ENCODE measurements at regions not wholly inside any gene's neighbourhood (a gene's known extent, or its start where the extent isn't known, plus 50 kb on each side); places are given as distances from the start of the nearest gene placed in this dataset.

DNA sequence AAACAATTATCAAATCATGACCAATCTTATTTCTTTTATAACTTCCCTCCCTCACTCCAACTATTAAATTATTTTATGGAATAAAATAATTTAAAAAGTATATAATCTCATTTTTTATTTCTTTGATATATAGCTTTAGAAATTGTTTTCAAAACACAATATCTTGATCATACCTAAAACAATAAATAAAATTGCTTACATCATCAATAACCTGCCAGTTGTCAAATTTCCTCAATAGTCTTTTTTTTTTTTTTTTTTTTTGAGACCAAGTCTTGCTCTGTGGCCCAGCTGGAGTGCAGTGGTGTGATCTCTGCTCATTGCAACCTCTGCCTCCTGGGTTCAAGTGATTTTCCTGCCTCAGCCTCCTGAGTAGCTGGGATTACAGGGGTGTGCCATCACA lies 60.1 kb upstream of the ELOVL5 start:
- Histone ChIP-seq H3K36me3 (no peaks in the 10 kb centered on the region), H3K9me3 (no peaks in the 10 kb centered on the region), H3K27ac (no peak overlapping the region), H3K4me1 (peaks cover 0 to 13% (median 3%) of the 10 kb centered on the region in 6 donors), H3K27me3 (replicated peaks in 1 of 7) (no peaks in the 10 kb centered on the region), H3K4me3 (no peak overlapping the region)
- DNase-seq = no peak
- TF ChIP-seq, protein P1, sequence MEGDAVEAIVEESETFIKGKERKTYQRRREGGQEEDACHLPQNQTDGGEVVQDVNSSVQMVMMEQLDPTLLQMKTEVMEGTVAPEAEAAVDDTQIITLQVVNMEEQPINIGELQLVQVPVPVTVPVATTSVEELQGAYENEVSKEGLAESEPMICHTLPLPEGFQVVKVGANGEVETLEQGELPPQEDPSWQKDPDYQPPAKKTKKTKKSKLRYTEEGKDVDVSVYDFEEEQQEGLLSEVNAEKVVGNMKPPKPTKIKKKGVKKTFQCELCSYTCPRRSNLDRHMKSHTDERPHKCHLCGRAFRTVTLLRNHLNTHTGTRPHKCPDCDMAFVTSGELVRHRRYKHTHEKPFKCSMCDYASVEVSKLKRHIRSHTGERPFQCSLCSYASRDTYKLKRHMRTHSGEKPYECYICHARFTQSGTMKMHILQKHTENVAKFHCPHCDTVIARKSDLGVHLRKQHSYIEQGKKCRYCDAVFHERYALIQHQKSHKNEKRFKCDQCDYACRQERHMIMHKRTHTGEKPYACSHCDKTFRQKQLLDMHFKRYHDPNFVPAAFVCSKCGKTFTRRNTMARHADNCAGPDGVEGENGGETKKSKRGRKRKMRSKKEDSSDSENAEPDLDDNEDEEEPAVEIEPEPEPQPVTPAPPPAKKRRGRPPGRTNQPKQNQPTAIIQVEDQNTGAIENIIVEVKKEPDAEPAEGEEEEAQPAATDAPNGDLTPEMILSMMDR (IDR thresholded peaks at IDR 0.05 in 8 of 11, conservative IDR thresholded peaks at IDR 0.05 in 3 of 11) = no peak
- TF ChIP-seq POLR2AphosphoS5 (IDR thresholded peaks at IDR 0.05) (no peak), POLR2A (IDR thresholded peaks at IDR 0.05) (no peak)
- intact Hi-C loops (cut with DNase I; ENCODE audit: low total_unique reads) = no loop called here

DNA sequence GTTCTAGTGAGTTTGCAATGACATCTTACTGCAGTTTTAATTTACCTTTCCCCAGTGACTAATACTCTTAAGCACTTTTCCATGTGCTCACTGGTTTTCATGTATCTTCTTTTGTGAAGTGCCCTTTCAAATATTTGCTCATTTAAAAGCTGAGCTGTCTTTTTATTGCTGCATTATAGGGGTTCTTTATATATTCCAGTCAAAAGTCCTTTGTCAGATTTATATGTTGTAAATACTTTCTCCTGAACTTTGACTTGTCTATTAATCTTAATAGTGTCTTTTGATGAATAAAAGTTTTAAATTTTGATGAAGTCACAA lies 50.2 kb upstream of the ELOVL5 start:
- H3K27ac ChIP-seq = no peak overlapping the region
- intact Hi-C loops (cut with DNase I; ENCODE audit: low total_unique reads) = no loop called here
- no peaks in the 10 kb centered on the region for H3K27me3 ChIP-seq (replicated peaks in 1 of 7)
- no peak overlapping the region for H3K4me3 ChIP-seq
- no peaks in the 10 kb centered on the region for H3K36me3 ChIP-seq
- no peak for DNase-seq
- H3K9me3 ChIP-seq = no peaks in the 10 kb centered on the region
- TF ChIP-seq, protein P1 (IDR thresholded peaks at IDR 0.05 in 8 of 11, conservative IDR thresholded peaks at IDR 0.05 in 3 of 11) = no peak
- TF ChIP-seq POLR2AphosphoS5 (IDR thresholded peaks at IDR 0.05) (no peak), POLR2A (IDR thresholded peaks at IDR 0.05) (no peak)
- H3K4me1 ChIP-seq = no peaks in the 10 kb centered on the region

DNA sequence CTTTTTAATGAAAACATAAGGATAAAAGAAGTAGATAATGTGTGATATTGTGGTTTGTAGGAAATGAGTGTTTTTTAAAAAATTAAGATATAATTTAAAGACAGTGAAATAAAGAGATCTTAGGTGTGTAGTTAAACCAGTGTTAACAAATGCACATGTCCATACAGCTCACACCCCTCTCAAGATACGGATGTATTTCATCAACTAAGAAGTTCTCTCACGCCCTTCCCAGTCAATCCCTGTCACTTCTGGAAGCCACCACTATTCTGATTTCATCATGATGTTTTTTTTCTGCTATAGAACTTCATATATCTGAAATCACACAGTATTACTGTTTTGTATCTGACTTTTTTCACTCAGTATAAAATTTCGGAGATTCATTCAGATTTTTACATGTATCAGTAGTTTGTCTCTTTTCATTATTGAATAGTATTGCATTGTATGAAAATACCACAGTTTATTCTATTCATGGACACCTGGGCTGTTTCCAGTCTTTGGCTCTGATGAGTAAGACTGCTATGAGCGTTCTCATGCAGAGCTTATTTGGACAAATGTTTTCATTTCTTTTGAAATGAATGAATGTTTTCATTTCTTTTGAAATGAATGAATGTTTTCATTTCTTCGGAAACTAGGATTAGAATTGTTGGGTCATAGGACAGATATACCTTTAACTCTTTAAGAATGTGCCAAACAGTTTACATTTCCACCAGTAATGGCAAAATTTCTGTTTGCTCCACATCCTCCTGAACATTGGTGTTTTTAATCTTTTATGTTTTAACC lies 49.7 kb upstream of the ELOVL5 start:
- 86 to 93% (median 88%) methylated on average over 5 of the region's 5 CpGs for WGBS, 5 donors
- DNase-seq = no peak
- Histone ChIP-seq H3K4me1 (no peaks in the 10 kb centered on the region), H3K4me3 (no peak overlapping the region), H3K27ac (no peak overlapping the region), H3K9me3 (no peaks in the 10 kb centered on the region), H3K36me3 (no peaks in the 10 kb centered on the region), H3K27me3 (replicated peaks in 1 of 7) (no peaks in the 10 kb centered on the region)
- intact Hi-C loops (cut with DNase I; ENCODE audit: low total_unique reads) = no loop called here
- no peak for TF ChIP-seq POLR2A (IDR thresholded peaks at IDR 0.05)
- TF ChIP-seq, protein P1 (IDR thresholded peaks at IDR 0.05 in 8 of 11, conservative IDR thresholded peaks at IDR 0.05 in 3 of 11) = no peak
- no peak for TF ChIP-seq POLR2AphosphoS5 (IDR thresholded peaks at IDR 0.05)

Small RNA genes lying in the stretch of these regions (small RNA-seq; reads per million reads assigned to genes)
- 0 reads per million in 4 donors for gene NANOGP3

All from spleen (tissue), 11 donors.